Mesendoderm (in vitro differentiated cells): ENCODE measurements at regions not wholly inside any gene's neighbourhood (a gene's known extent, or its start where the extent isn't known, plus 50 kb on each side); places are given as distances from the start of the nearest gene placed in this dataset.

Experiments
- DNase-seq: peaks from one replicate; pipeline ENCODE4 v3.0.0; 2013
- H2AK5ac ChIP-seq: 2 replicates; pipeline ENCODE4 v1.6.1; 2013; ENCODE audit warnings: low read length, inconsistent platforms
- H2BK120ac ChIP-seq: 2 replicates; pipeline ENCODE4 v1.6.1; 2013; ENCODE audit warnings: low read depth, mild to moderate bottlenecking, low read length, moderate library complexity, mixed read lengths
- H2BK15ac ChIP-seq: replicated peaks from 2 replicates; pipeline ENCODE4 v1.6.1; 2013; ENCODE audit warnings: low read depth, mild to moderate bottlenecking, moderate library complexity
- H2BK5ac ChIP-seq: 2 replicates; pipeline ENCODE4 v1.6.1; 2013; ENCODE audit warnings: low read length, inconsistent platforms
- H3K18ac ChIP-seq: 2 replicates; pipeline ENCODE4 v1.6.1; 2013; ENCODE audit warnings: mild to moderate bottlenecking, low read length, mixed read lengths
- H3K23ac ChIP-seq: one replicate; pipeline ENCODE4 v1.6.1; 2013; ENCODE audit warnings: low read length
- H3K27ac ChIP-seq: 2 replicates; pipeline ENCODE4 v1.5.1; 2013; ENCODE audit warnings: low read depth, mild to moderate bottlenecking, inconsistent platforms, low read length, moderate library complexity
- H3K27me3 ChIP-seq: 2 replicates; pipeline ENCODE4 v1.6.1; 2013; ENCODE audit warnings: low read length, control low read depth, mild to moderate bottlenecking, inconsistent platforms; ENCODE audit not compliant: insufficient read depth, poor library complexity
- H3K36me3 ChIP-seq: 2 replicates; pipeline ENCODE4 v1.6.1; 2013; ENCODE audit warnings: low read length, inconsistent platforms; ENCODE audit not compliant: control insufficient read depth, insufficient read depth
- H3K4ac ChIP-seq: one replicate; pipeline ENCODE4 v1.6.1; 2013; ENCODE audit warnings: low read depth, mild to moderate bottlenecking, low read length, moderate library complexity
- H3K4me1 ChIP-seq: 2 replicates; pipeline ENCODE4 v1.6.1; 2013; ENCODE audit warnings: low read depth, low read length, inconsistent platforms; ENCODE audit not compliant: control insufficient read depth
- H3K4me2 ChIP-seq: 2 replicates; pipeline ENCODE4 v1.6.1; 2013; ENCODE audit warnings: low read length
- H3K4me3 ChIP-seq: 2 replicates; pipeline ENCODE4 v1.5.1; 2013; ENCODE audit warnings: mild to moderate bottlenecking, low read length
- H3K56ac ChIP-seq: one replicate; pipeline ENCODE4 v1.6.1; 2013; ENCODE audit warnings: low read length
- H3K79me1 ChIP-seq: 2 replicates; pipeline ENCODE4 v1.6.1; 2013; ENCODE audit warnings: low read length, inconsistent platforms
- H3K79me2 ChIP-seq: 2 replicates; pipeline ENCODE4 v1.6.1; 2013; ENCODE audit warnings: mild to moderate bottlenecking, low read length; ENCODE audit not compliant: control insufficient read depth, insufficient read depth
- H3K9ac ChIP-seq: 2 replicates; pipeline ENCODE4 v1.6.1; 2013; ENCODE audit warnings: low read length, inconsistent platforms
- H4K5ac ChIP-seq: one replicate; pipeline ENCODE4 v1.6.1; 2013; ENCODE audit warnings: low read length
- H4K8ac ChIP-seq: one replicate; pipeline ENCODE4 v1.6.1; 2013; ENCODE audit warnings: low read depth, mild to moderate bottlenecking, control low read depth, low read length, moderate library complexity
- WGBS: extraction: QIAGEN DNeasy Blood & Tissue Kit; methylation state at CpG from one replicate; pipeline ENCODE4 v1.1.7; 2013; ENCODE audit warnings: low lambda C conversion rate, missing lambda C conversion rate; ENCODE audit not compliant: insufficient coverage; ENCODE audit errors: extremely low coverage; 5-methylcytosine and 5-hydroxymethylcytosine counted together

DNA sequence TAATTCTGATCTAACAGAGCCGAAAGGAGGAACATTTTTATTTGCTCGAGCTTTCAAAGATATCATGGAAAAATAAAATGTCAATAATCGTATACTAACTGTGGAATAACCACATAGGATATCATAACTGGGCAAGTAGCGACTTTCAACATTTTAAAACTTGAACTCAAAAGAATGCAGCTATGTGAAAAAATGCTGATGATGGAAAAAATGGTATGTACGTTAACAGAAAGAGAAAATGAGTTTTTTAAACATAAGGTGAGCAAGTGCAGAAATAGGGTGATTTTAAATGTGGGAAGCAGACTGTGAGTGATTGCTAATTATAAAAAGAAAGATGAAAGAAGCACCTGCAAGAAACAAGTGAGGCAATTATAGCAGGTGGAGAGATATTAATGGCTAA is 238.3 kb upstream of the HSF2 start:
- H3K23ac ChIP-seq = no peak overlapping the region
- H3K18ac ChIP-seq = no peak overlapping the region
- H3K4ac ChIP-seq = no peak overlapping the region
- H3K27me3 ChIP-seq = no peaks in the 10 kb centered on the region
- H2BK5ac ChIP-seq = no peak overlapping the region
- no peak overlapping the region for H3K4me2 ChIP-seq
- H4K5ac ChIP-seq = no peak overlapping the region
- no peak overlapping the region for H2AK5ac ChIP-seq
- no peaks in the 10 kb centered on the region for H3K36me3 ChIP-seq
- H3K79me2 ChIP-seq = no peaks in the 10 kb centered on the region
- no peak overlapping the region for H3K27ac ChIP-seq
- no peaks in the 10 kb centered on the region for H3K79me1 ChIP-seq
- H2BK120ac ChIP-seq = no peak overlapping the region
- H3K56ac ChIP-seq = no peak overlapping the region
- DNase-seq = no peak
- no peak overlapping the region for H4K8ac ChIP-seq
- WGBS = no CpG with 5 or more reads among the region's 5 CpGs
- H3K4me3 ChIP-seq = no peak overlapping the region
- no peak overlapping the region for H2BK15ac ChIP-seq
- no peak overlapping the region for H3K9ac ChIP-seq
- no peaks in the 10 kb centered on the region for H3K4me1 ChIP-seq

DNA sequence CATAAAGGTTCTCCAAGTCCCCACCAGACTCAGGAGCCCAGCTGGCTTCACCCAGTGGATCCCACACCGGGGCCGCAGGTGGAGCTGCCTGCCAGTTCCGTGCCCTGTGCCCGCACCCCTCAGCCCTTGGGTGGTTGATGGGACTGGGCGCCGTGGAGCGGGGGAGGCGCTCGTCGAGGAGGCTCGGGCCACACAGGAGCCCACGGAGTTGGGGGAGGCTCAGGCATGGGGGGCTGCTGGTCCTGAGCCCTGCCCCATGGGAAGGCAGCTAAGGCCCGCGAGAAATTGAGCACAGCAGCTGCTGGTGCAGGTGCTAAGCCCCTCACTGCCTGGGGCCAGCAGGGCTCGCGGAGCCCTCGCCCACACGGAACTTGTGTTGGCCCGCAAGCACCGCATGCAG is 234.4 kb upstream of the HSF2 start:
- Histone ChIP-seq H2BK15ac (no peak overlapping the region), H3K4ac (no peak overlapping the region), H3K79me1 (no peaks in the 10 kb centered on the region), H3K79me2 (no peaks in the 10 kb centered on the region), H2BK120ac (no peak overlapping the region), H3K9ac (no peak overlapping the region), H3K4me3 (no peak overlapping the region), H4K8ac (no peak overlapping the region), H2BK5ac (no peak overlapping the region), H3K27me3 (no peaks in the 10 kb centered on the region), H3K4me2 (no peak overlapping the region), H3K23ac (no peak overlapping the region), H3K56ac (no peak overlapping the region), H2AK5ac (no peak overlapping the region), H3K4me1 (no peaks in the 10 kb centered on the region), H4K5ac (no peak overlapping the region), H3K36me3 (no peaks in the 10 kb centered on the region), H3K18ac (no peak overlapping the region), H3K27ac (no peak overlapping the region)
- no peak for DNase-seq
- WGBS = no CpG with 5 or more reads among the region's 20 CpGs

DNA sequence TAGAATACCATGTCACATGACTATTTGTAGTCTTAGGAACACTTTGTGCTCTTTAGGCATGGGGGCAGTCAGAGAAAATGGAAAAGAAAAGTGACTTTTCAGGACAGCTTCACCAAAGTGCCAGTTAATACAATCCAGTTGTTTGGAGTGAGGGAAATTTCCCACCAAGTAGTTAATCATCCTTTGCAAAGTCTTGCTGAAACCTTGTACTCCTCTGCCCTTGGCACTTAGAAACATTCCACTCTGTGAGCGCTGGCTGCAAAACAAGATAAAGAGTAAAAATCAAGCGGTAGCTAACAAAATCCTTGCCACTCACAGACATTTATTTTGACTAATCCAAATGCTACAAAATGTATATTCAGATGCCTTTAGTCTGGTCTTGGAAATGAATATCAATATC is 229.2 kb upstream of the HSF2 start:
- Histone ChIP-seq H4K5ac (no peak overlapping the region), H2BK15ac (no peak overlapping the region), H2BK5ac (no peak overlapping the region), H3K4me2 (no peak overlapping the region), H3K27ac (no peak overlapping the region), H3K36me3 (no peaks in the 10 kb centered on the region), H2AK5ac (no peak overlapping the region), H3K4me1 (no peaks in the 10 kb centered on the region), H2BK120ac (no peak overlapping the region), H3K4ac (no peak overlapping the region), H3K4me3 (no peak overlapping the region), H3K9ac (no peak overlapping the region), H3K79me2 (no peaks in the 10 kb centered on the region), H3K79me1 (no peaks in the 10 kb centered on the region), H3K56ac (no peak overlapping the region), H4K8ac (no peak overlapping the region), H3K18ac (no peak overlapping the region), H3K23ac (no peak overlapping the region), H3K27me3 (no peaks in the 10 kb centered on the region)
- DNase-seq = no peak
- WGBS = no CpG with 5 or more reads among the region's 2 CpGs

DNA sequence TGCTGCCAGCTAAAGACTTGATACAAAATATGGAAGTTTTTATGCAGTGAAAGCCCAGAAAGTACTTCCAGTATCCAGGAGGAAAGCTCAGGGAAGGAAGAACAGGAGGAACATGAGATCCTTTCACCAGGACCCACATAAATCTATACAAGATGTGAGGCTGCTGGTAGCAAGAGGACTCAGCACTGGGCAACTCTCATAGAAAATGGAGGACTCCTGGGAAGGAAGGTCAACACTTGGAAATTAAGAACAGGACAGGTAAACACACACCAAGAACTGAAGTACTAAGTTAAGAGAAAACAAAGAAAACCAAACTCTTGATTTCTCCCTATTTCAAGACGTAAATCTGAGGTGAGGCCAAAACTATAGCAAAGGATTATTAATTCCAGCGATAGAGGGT is 220.5 kb upstream of the HSF2 start:
- WGBS = no CpG with 5 or more reads among the region's 2 CpGs
- H3K36me3 ChIP-seq = no peaks in the 10 kb centered on the region
- no peak overlapping the region for H3K27ac ChIP-seq
- no peak overlapping the region for H3K56ac ChIP-seq
- no peak overlapping the region for H4K5ac ChIP-seq
- peak overlapping the region; percentile 97 for H2BK15ac ChIP-seq
- no peak for DNase-seq
- H3K79me2 ChIP-seq = no peaks in the 10 kb centered on the region
- H2BK5ac ChIP-seq = no peak overlapping the region
- peak overlapping the region; percentile 54 for H2BK120ac ChIP-seq
- no peak overlapping the region for H4K8ac ChIP-seq
- no peak overlapping the region for H3K18ac ChIP-seq
- no peak overlapping the region for H3K4ac ChIP-seq
- H3K79me1 ChIP-seq = no peaks in the 10 kb centered on the region
- no peaks in the 10 kb centered on the region for H3K27me3 ChIP-seq
- H3K4me3 ChIP-seq = no peak overlapping the region
- no peak overlapping the region for H3K23ac ChIP-seq
- H2AK5ac ChIP-seq = no peak overlapping the region
- no peaks in the 10 kb centered on the region for H3K4me1 ChIP-seq
- no peak overlapping the region for H3K9ac ChIP-seq
- H3K4me2 ChIP-seq = no peak overlapping the region

DNA sequence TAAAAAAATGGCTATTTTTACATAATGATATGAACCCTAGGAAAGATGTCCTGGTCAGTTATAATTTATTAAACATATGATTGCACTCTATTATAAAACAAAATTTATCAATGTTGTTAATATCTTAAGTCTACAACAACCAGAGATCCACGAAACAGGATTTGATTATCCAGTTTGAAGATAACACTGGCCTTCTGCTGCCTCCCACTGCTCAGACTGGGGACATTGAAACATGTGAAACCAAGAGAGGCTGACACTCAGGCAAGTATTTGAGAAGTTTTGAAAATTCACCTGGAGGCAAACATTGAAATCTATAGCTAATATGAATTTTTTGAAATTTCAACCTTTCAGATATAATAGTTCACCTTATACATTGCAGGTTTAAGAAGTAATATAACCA is 219.3 kb upstream of the HSF2 start:
- Histone ChIP-seq H3K4me2 (no peak overlapping the region), H3K56ac (no peak overlapping the region), H3K27ac (no peak overlapping the region), H4K8ac (no peak overlapping the region), H2BK120ac (no peak overlapping the region), H3K23ac (no peak overlapping the region), H4K5ac (no peak overlapping the region), H2BK5ac (no peak overlapping the region), H2BK15ac (no peak overlapping the region), H3K9ac (no peak overlapping the region), H3K18ac (no peak overlapping the region), H3K79me1 (no peaks in the 10 kb centered on the region), H3K4me1 (no peaks in the 10 kb centered on the region), H2AK5ac (no peak overlapping the region), H3K79me2 (no peaks in the 10 kb centered on the region), H3K4me3 (no peak overlapping the region), H3K27me3 (no peaks in the 10 kb centered on the region), H3K36me3 (no peaks in the 10 kb centered on the region), H3K4ac (no peak overlapping the region)
- no CpG with 5 or more reads among the region's 1 CpG for WGBS
- DNase-seq = peak; percentile 39

DNA sequence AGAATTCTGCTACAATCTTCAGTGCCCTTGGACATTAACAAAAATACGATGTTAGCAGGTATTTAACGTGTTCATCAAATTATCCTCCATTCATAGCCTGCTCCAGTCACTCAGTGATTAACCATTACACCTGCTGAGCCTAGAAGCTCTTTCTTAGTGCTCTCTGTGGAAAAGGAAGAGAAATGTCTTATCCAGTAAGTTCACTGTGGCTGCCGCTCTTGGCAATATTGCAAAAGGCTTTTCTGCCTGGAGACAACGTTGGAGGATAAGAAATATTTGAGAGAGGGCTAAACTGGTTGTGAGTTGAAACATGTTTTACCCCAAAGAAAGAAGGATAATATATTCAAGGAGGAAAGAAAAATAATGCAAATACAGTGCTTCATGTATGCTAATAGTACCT is 217.4 kb upstream of the HSF2 start:
- no peak overlapping the region for H2BK15ac ChIP-seq
- no peak overlapping the region for H3K27ac ChIP-seq
- no peaks in the 10 kb centered on the region for H3K79me2 ChIP-seq
- H2BK120ac ChIP-seq = no peak overlapping the region
- no peak overlapping the region for H3K9ac ChIP-seq
- H3K4me1 ChIP-seq = no peaks in the 10 kb centered on the region
- H3K23ac ChIP-seq = no peak overlapping the region
- no peak overlapping the region for H3K4ac ChIP-seq
- H2AK5ac ChIP-seq = no peak overlapping the region
- no peak overlapping the region for H3K18ac ChIP-seq
- no peak for DNase-seq
- no peaks in the 10 kb centered on the region for H3K36me3 ChIP-seq
- no peaks in the 10 kb centered on the region for H3K27me3 ChIP-seq
- H3K56ac ChIP-seq = no peak overlapping the region
- no peak overlapping the region for H4K5ac ChIP-seq
- no peak overlapping the region for H3K4me3 ChIP-seq
- no peak overlapping the region for H2BK5ac ChIP-seq
- no CpG with 5 or more reads among the region's 4 CpGs for WGBS
- no peaks in the 10 kb centered on the region for H3K79me1 ChIP-seq
- H3K4me2 ChIP-seq = no peak overlapping the region
- H4K8ac ChIP-seq = no peak overlapping the region
